IPS DF 6.9 (cell line): ENCODE measurements at regions not wholly inside any gene's neighbourhood (a gene's known extent, or its start where the extent isn't known, plus 50 kb on each side); places are given as distances from the start of the nearest gene placed in this dataset.

Source experiments
- DNase-seq: peaks from one replicate; pipeline ENCODE4 v3.0.0-alpha.2; 2013; ENCODE audit warnings: low read depth, low spot score
- H3K27ac ChIP-seq: one replicate; pipeline ENCODE4 v1.5.1; 2013; ENCODE audit warnings: low read length, control low read depth
- H3K27me3 ChIP-seq: 2 replicates; pipeline ENCODE4 v1.6.1; 2013; ENCODE audit warnings: mild to moderate bottlenecking, low read length; ENCODE audit not compliant: control insufficient read depth, insufficient read depth
- H3K36me3 ChIP-seq: 2 replicates; pipeline ENCODE4 v1.6.1; 2013; ENCODE audit warnings: low read length; ENCODE audit not compliant: control insufficient read depth, insufficient read depth
- H3K4me1 ChIP-seq: 2 replicates; pipeline ENCODE4 v1.6.1; 2013; ENCODE audit warnings: low read length; ENCODE audit not compliant: control insufficient read depth, insufficient read depth
- H3K4me3 ChIP-seq: 2 replicates; pipeline ENCODE4 v1.5.1; 2013; ENCODE audit warnings: mild to moderate bottlenecking, low read length
- H3K9me3 ChIP-seq: 2 replicates; pipeline ENCODE4 v1.6.1; 2013; ENCODE audit warnings: low read length, inconsistent platforms; ENCODE audit not compliant: control insufficient read depth, insufficient read depth
- WGBS: extraction: QIAGEN DNeasy Blood & Tissue Kit; methylation state at CpG from one replicate; pipeline ENCODE4 v1.1.7; 2013; ENCODE audit warnings: mixed read lengths, missing lambda C conversion rate; ENCODE audit not compliant: insufficient read length, insufficient coverage; 5-methylcytosine and 5-hydroxymethylcytosine counted together

- Histone ChIP-seq H3K4me3 (no peak overlapping the region), H3K27ac (no peak overlapping the region), H3K27me3 (no peaks in the 10 kb centered on the region), H3K36me3 (no peaks in the 10 kb centered on the region), H3K4me1 (no peaks in the 10 kb centered on the region), H3K9me3 (no peaks in the 10 kb centered on the region)
- DNase-seq, result no peak
- no CpG with 5 or more reads among the region's 5 CpGs for WGBS
Observed at GRCh38 chr1:239831577-239832355, 259.9 kb upstream of the FMN2 start.

- no CpG with 5 or more reads among the region's 2 CpGs for WGBS
- H3K9me3 ChIP-seq, result no peaks in the 10 kb centered on the region
- no peak overlapping the region for H3K27ac ChIP-seq
- H3K4me1 ChIP-seq, result no peaks in the 10 kb centered on the region
- DNase-seq, result no peak
- no peaks in the 10 kb centered on the region for H3K27me3 ChIP-seq
- H3K4me3 ChIP-seq, result no peak overlapping the region
- H3K36me3 ChIP-seq, result no peaks in the 10 kb centered on the region
Observed at GRCh38 chr1:239833723-239834122, 258.0 kb upstream of the FMN2 start.

GRCh38 chr1:239835946-239836440 is 255.7 kb upstream of the FMN2 start:
- Histone ChIP-seq H3K4me3 (no peak overlapping the region), H3K27ac (no peak overlapping the region), H3K4me1 (no peaks in the 10 kb centered on the region), H3K27me3 (no peaks in the 10 kb centered on the region), H3K9me3 (no peaks in the 10 kb centered on the region), H3K36me3 (no peaks in the 10 kb centered on the region)
- DNase-seq, result no peak
- WGBS, result no CpG with 5 or more reads among the region's 7 CpGs

GRCh38 chr1:239840336-239840735 is 251.3 kb upstream of the FMN2 start:
- Histone ChIP-seq H3K9me3 (no peaks in the 10 kb centered on the region), H3K4me1 (no peaks in the 10 kb centered on the region), H3K27me3 (no peaks in the 10 kb centered on the region), H3K36me3 (no peaks in the 10 kb centered on the region), H3K27ac (no peak overlapping the region), H3K4me3 (no peak overlapping the region)
- no CpG with 5 or more reads among the region's 1 CpG for WGBS
- DNase-seq, result no peak

GRCh38 chr1:239840790-239841189 is 250.9 kb upstream of the FMN2 start:
- DNase-seq, result no peak
- Histone ChIP-seq H3K9me3 (no peaks in the 10 kb centered on the region), H3K27ac (no peak overlapping the region), H3K27me3 (no peaks in the 10 kb centered on the region), H3K4me1 (no peaks in the 10 kb centered on the region), H3K4me3 (no peak overlapping the region), H3K36me3 (no peaks in the 10 kb centered on the region)
- WGBS, result no CpG with 5 or more reads among the region's 3 CpGs

- H3K27me3 ChIP-seq, result no peaks in the 10 kb centered on the region
- DNase-seq, result no peak
- H3K9me3 ChIP-seq, result no peaks in the 10 kb centered on the region
- no peaks in the 10 kb centered on the region for H3K36me3 ChIP-seq
- H3K4me1 ChIP-seq, result no peaks in the 10 kb centered on the region
- WGBS, result no CpG with 5 or more reads among the region's 2 CpGs
- H3K27ac ChIP-seq, result no peak overlapping the region
- no peak overlapping the region for H3K4me3 ChIP-seq
Observed at GRCh38 chr1:239841631-239842030, 250.1 kb upstream of the FMN2 start.

- Histone ChIP-seq H3K4me1 (no peaks in the 10 kb centered on the region), H3K36me3 (no peaks in the 10 kb centered on the region), H3K27me3 (no peaks in the 10 kb centered on the region), H3K27ac (no peak overlapping the region), H3K9me3 (no peaks in the 10 kb centered on the region), H3K4me3 (no peak overlapping the region)
- no CpG with 5 or more reads among the region's 2 CpGs for WGBS
- DNase-seq, result no peak
Observed at GRCh38 chr1:239843541-239843940, 248.1 kb upstream of the FMN2 start.

GRCh38 chr1:239844833-239845232 is 246.8 kb upstream of the FMN2 start:
- Histone ChIP-seq H3K27me3 (no peaks in the 10 kb centered on the region), H3K4me3 (no peak overlapping the region), H3K9me3 (no peaks in the 10 kb centered on the region), H3K27ac (no peak overlapping the region), H3K36me3 (no peaks in the 10 kb centered on the region), H3K4me1 (no peaks in the 10 kb centered on the region)
- DNase-seq, result no peak
- no CpG with 5 or more reads among the region's 1 CpG for WGBS

- Histone ChIP-seq H3K9me3 (no peaks in the 10 kb centered on the region), H3K4me3 (no peak overlapping the region), H3K4me1 (no peaks in the 10 kb centered on the region; the same call in 1 of the 2 replicates), H3K36me3 (no peaks in the 10 kb centered on the region), H3K27me3 (no peaks in the 10 kb centered on the region), H3K27ac (no peak overlapping the region)
- no CpG with 5 or more reads among the region's 2 CpGs for WGBS
- no peak for DNase-seq
Observed at GRCh38 chr1:239854922-239855321, 236.8 kb upstream of the FMN2 start.

- Histone ChIP-seq H3K27me3 (no peaks in the 10 kb centered on the region), H3K9me3 (no peaks in the 10 kb centered on the region), H3K36me3 (no peaks in the 10 kb centered on the region), H3K27ac (no peak overlapping the region), H3K4me1 (no peaks in the 10 kb centered on the region; the same call in 1 of the 2 replicates), H3K4me3 (no peak overlapping the region)
- WGBS, result no CpG with 5 or more reads among the region's 6 CpGs
- no peak for DNase-seq
Observed at GRCh38 chr1:239856067-239856466, 235.6 kb upstream of the FMN2 start.

GRCh38 chr1:239856924-239857323 is 234.8 kb upstream of the FMN2 start:
- no peaks in the 10 kb centered on the region; the same call in 1 of the 2 replicates for H3K4me1 ChIP-seq
- H3K9me3 ChIP-seq, result no peaks in the 10 kb centered on the region
- no peaks in the 10 kb centered on the region for H3K36me3 ChIP-seq
- no peak overlapping the region for H3K4me3 ChIP-seq
- no CpG with 5 or more reads among the region's 1 CpG for WGBS
- no peak overlapping the region for H3K27ac ChIP-seq
- no peaks in the 10 kb centered on the region for H3K27me3 ChIP-seq
- DNase-seq, result no peak
